ENCODE measurements at regions not wholly inside any gene's neighbourhood (a gene's known extent, or its start where the extent isn't known, plus 50 kb on each side); places are given as distances from the start of the nearest gene placed in this dataset.
"Not testable (repeated sequence)": the region's sequence is repeated elsewhere in the genome, so short reads cannot be mapped to it uniquely, and the experiment has no call there.

DNA sequence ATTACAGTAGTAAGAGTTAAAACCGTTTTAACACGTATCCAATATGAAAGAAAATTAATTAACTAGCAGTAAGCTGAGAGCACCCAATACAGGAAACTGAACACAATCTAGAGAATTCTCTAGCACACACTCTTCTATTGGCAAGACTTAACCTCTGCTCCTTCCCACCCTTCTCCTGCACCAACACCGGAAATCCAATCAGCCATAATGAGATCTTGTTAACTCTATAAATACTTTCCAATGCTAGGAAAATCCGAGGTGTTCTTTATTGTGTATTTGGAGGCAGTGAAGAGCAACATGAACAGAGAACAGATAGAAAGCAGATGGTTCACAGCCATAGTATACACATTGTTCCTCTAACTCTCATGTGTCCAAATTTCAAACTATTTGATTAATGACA lies 591.7 kb downstream of the CETN3 start:
- no peak for DNase-seq (ENCODE audit: low spot score in 2 of 2)
- intact Hi-C loops (cut with DNase I; ENCODE audit: low total_unique reads), result no loop called here
- H3K4me3 ChIP-seq (ENCODE audit: low read depth, poor library complexity, severe bottlenecking), result no peak overlapping the region
- TF ChIP-seq, protein P1, sequence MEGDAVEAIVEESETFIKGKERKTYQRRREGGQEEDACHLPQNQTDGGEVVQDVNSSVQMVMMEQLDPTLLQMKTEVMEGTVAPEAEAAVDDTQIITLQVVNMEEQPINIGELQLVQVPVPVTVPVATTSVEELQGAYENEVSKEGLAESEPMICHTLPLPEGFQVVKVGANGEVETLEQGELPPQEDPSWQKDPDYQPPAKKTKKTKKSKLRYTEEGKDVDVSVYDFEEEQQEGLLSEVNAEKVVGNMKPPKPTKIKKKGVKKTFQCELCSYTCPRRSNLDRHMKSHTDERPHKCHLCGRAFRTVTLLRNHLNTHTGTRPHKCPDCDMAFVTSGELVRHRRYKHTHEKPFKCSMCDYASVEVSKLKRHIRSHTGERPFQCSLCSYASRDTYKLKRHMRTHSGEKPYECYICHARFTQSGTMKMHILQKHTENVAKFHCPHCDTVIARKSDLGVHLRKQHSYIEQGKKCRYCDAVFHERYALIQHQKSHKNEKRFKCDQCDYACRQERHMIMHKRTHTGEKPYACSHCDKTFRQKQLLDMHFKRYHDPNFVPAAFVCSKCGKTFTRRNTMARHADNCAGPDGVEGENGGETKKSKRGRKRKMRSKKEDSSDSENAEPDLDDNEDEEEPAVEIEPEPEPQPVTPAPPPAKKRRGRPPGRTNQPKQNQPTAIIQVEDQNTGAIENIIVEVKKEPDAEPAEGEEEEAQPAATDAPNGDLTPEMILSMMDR (IDR thresholded peaks at IDR 0.05), result no peak
- no peak for TF ChIP-seq POLR2A (IDR thresholded peaks at IDR 0.05)
- 43 to 50% methylated on average over 4 of the region's 4 CpGs for WGBS, 2 donors

DNA sequence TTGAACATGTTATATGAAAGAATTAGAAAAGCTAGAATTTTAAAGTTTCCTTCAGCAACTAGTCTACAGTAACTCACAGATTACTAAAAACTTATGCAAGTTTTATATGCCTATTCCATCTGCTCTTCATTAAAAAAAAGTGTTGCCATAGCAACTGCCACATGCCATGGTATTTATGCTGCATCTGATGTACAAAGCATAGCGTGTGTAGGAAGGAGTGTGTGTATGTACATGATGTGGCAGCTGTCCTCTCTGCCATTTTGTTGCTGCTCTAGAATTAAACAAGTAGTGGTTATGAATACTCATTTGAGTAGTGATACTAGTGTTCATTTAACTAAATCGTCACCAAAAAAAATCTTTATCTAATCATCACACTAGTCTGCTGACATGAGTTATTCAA lies 593.5 kb downstream of the CETN3 start:
- 64 to 67% methylated on average over 2 of the region's 2 CpGs for WGBS, 2 donors
- H3K4me3 ChIP-seq (ENCODE audit: low read depth, poor library complexity, severe bottlenecking), result no peak overlapping the region
- no peak for DNase-seq (ENCODE audit: low spot score in 2 of 2)
- intact Hi-C loops (cut with DNase I; ENCODE audit: low total_unique reads), result no loop called here
- TF ChIP-seq, protein P1 (IDR thresholded peaks at IDR 0.05), result no peak
- TF ChIP-seq POLR2A (IDR thresholded peaks at IDR 0.05), result no peak

DNA sequence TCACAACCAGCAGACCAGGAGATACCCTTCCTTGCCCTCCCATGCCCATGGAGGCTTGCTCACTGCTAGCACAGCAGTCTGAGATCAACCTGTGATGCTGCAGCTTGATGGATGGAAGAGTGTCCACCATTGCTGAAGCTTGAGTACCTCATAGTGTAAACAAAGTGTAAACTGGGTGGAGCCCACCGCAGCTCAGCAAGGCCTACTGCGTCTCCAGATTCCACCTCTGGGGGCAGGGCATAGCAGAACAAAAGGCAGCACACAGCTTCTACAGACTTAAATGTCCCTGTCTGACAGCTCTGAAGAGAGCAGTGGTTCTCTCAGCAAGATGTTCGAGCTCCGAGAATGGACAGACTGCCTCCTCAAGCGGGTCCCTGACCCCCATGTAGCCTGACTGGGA lies 608.8 kb downstream of the CETN3 start:
- DNase-seq (ENCODE audit: low spot score in 2 of 2); intact Hi-C loops (cut with DNase I; ENCODE audit: low total_unique reads); H3K4me3 ChIP-seq (ENCODE audit: low read depth, poor library complexity, severe bottlenecking): not testable (repeated sequence)
- WGBS, 2 donors, result 93 to 96% methylated on average over 5 of the region's 5 CpGs

DNA sequence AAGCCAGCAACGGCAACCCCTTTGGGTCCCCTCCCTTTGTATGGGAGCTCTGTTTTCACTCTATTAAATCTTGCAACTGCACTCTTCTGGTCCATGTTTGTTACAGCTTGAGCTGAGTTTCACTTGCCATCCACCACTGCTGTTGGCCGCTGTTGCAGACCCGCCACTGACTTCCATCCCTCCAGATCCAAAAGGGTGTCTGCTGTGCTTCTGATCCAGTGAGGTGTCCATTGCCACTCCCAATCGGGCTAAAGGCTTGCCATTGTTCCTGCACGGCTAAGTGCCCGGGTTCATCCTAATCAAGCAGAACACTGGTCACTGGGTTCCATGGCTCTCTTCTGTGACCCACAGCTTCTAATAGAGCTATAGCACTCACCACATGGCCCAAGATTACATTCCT lies 615.1 kb downstream of the CETN3 start:
- WGBS, 2 donors, result 89 to 98% methylated on average over 6 of the region's 6 CpGs
- intact Hi-C loops (cut with DNase I; ENCODE audit: low total_unique reads), result not testable (repeated sequence)

DNA sequence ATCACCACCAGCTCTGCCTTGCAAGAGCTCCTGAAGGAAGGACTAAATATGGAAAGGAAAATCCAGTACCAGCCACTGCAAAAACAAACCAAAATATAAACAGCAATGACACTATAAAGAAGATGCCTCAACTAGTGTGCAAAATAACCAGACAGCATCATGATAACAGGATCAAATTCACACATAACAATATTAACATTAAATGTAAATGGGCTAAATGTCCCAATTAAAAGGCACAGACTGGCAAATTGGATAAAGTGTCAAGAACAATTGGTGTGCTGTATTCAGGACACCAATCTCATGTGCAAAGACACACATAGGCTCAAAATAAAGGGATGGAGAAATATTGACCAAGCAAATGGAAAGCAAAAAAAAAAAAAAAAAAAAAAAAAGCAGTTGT lies 629.8 kb downstream of the CETN3 start:
- intact Hi-C loops (cut with DNase I; ENCODE audit: low total_unique reads), result not testable (repeated sequence)

More for the DNA sequence above, 615.1 kb downstream of the CETN3 start:
- DNase-seq (ENCODE audit: low spot score in 2 of 2); H3K4me3 ChIP-seq (ENCODE audit: low read depth, poor library complexity, severe bottlenecking): not testable (repeated sequence)

DNA sequence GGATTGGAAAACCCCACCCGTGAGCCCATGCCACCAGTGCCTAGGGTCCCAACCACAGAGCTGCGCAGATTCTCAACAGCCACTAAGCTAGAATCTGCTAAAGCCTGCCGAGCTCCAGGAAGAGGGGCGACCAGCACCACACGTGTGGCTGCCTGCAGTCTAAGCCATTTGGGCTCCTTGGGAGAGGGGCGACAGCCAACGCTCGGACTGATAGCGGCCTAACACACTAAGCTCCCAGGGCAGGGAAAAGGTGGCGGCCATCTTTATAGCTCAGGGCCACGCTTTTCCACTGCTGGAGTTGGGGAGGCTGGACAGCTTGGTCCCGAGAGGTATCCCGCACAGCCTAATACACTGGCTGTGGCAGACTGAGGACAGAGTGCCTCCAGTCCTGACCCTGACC lies 631.8 kb downstream of the CETN3 start:
- 97 to 98% methylated on average over 13 of the region's 13 CpGs for WGBS, 2 donors
- intact Hi-C loops (cut with DNase I; ENCODE audit: low total_unique reads), result no loop called here

More for the DNA sequence above, 629.8 kb downstream of the CETN3 start:
- not testable (repeated sequence) for H3K4me3 ChIP-seq (ENCODE audit: low read depth, poor library complexity, severe bottlenecking); DNase-seq (ENCODE audit: low spot score in 2 of 2)

DNA sequence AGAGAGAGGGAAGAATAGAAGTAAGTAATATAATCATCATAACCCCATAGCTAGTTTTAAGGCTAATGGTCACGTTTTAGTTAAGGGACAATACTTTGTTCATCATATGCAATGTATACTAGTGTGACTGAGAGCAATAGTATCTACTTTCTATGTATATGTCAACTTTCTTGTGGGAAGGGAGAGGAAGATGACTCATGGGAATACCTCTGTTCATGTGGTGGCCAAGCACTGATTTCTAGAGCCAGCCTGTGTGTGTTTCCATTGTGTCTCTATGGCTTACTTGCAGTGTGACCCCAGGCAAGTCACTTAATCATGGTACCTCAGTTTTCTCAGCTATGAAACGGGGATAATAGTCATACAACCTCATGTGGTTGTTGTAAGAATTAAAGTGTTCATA lies 639.6 kb downstream of the CETN3 start:
- TF ChIP-seq, protein P1 (IDR thresholded peaks at IDR 0.05), result no peak
- no peak for TF ChIP-seq POLR2A (IDR thresholded peaks at IDR 0.05)
- DNase-seq (ENCODE audit: low spot score in 2 of 2), result no peak
- WGBS, 2 donors, result 78 to 81% methylated on average over 2 of the region's 2 CpGs
- intact Hi-C loops (cut with DNase I; ENCODE audit: low total_unique reads), result no loop called here
- H3K4me3 ChIP-seq (ENCODE audit: low read depth, poor library complexity, severe bottlenecking), result no peak overlapping the region

More for the DNA sequence above, 631.8 kb downstream of the CETN3 start:
- DNase-seq (ENCODE audit: low spot score in 2 of 2), result no peak
- TF ChIP-seq, protein P1 (IDR thresholded peaks at IDR 0.05), result no peak
- TF ChIP-seq POLR2A (IDR thresholded peaks at IDR 0.05), result no peak
- no peak overlapping the region for H3K4me3 ChIP-seq (ENCODE audit: low read depth, poor library complexity, severe bottlenecking)
